A673 (cell line): ENCODE measurements at regions not wholly inside any gene's neighbourhood (a gene's known extent, or its start where the extent isn't known, plus 50 kb on each side); places are given as distances from the start of the nearest gene placed in this dataset.

Experiments
- EZH2 ChIP-seq: fragments of 200-600 bp; sonication (generic); IDR thresholded peaks from 2 replicates; pipeline ENCODE4 v1.6.1; 2017; ENCODE audit warnings: borderline replicate concordance, low read depth, mild to moderate bottlenecking, mixed read lengths, antibody characterized with exemption, low read length; ENCODE audit not compliant: poor library complexity, severe bottlenecking
- TF ChIP-seq, protein P1 (sequence below): fragments of 300-800, 200-600 bp; sonication (generic); conservative IDR thresholded peaks from 2 replicates; pipeline ENCODE4 v1.5.1; 2017; ENCODE audit warnings: low read depth, mild to moderate bottlenecking, antibody characterized with exemption, low read length, moderate library complexity, mixed read lengths

DNA sequence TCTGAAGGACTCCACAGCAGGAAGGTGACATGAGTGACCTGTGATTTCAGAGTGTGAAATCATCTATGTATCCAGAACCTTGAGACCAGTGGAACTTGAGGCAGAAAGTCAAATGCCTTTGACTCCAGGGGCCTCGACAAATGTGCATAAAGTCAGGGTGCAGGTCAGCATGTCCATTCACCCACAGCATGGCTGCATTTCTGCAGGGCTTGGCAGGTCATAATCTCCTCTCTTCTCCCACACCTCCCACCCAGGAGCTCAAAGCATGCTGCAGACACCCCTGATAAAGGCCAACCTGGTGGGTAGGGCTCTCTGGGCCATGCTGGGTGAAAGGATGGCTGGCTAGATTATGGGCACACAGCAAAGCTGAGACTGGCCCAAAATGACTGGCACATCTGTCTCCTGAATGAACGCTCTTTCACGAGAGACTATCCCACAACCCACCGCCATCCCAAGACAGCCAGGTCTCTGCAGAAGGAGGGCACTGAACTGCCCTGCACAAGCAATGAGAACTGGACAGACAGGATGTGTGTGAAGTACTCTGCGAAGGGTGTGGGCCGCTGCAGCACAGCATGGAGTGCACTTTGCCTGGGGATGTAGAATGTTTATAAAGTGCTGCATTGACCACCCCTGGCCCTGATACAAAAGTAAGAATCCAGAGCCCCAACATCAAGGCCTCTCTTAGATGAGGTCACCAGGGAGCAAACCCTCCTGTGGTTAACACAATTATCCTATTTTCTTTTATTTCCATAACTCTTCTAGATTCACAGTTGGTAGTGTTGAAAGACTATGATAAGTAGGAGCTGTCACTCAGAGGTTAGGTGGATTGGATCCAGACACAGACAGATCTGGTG is 78.2 kb upstream of the NXT1 start:
- TF ChIP-seq, protein P1, sequence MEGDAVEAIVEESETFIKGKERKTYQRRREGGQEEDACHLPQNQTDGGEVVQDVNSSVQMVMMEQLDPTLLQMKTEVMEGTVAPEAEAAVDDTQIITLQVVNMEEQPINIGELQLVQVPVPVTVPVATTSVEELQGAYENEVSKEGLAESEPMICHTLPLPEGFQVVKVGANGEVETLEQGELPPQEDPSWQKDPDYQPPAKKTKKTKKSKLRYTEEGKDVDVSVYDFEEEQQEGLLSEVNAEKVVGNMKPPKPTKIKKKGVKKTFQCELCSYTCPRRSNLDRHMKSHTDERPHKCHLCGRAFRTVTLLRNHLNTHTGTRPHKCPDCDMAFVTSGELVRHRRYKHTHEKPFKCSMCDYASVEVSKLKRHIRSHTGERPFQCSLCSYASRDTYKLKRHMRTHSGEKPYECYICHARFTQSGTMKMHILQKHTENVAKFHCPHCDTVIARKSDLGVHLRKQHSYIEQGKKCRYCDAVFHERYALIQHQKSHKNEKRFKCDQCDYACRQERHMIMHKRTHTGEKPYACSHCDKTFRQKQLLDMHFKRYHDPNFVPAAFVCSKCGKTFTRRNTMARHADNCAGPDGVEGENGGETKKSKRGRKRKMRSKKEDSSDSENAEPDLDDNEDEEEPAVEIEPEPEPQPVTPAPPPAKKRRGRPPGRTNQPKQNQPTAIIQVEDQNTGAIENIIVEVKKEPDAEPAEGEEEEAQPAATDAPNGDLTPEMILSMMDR, result no peak
- TF ChIP-seq EZH2, result no peak
